Effector memory CD4-positive, alpha-beta T cell (primary cell): ENCODE measurements at regions not wholly inside any gene's neighbourhood (a gene's known extent, or its start where the extent isn't known, plus 50 kb on each side); places are given as distances from the start of the nearest gene placed in this dataset.
"Not testable (repeated sequence)": the region's sequence is repeated elsewhere in the genome, so short reads cannot be mapped to it uniquely, and the experiment has no call there.

Experiments used
- DNase-seq, 3 donors: peaks; one replicate each; pipeline ENCODE4 v3.0.0-alpha.2; 2020
- H3K27ac ChIP-seq: 2 replicates; pipeline ENCODE4 v1.7.0; 2013; ENCODE audit warnings: mild to moderate bottlenecking, low read length, moderate library complexity; ENCODE audit not compliant: insufficient read depth, poor library complexity, severe bottlenecking
- H3K27me3 ChIP-seq: replicated peaks from 2 replicates; pipeline ENCODE4 v1.7.0; 2013; ENCODE audit warnings: mild to moderate bottlenecking, low read length; ENCODE audit not compliant: insufficient read depth, control insufficient read depth, poor library complexity, severe bottlenecking
- H3K36me3 ChIP-seq: 2 replicates; pipeline ENCODE4 v1.7.0; 2013; ENCODE audit warnings: mild to moderate bottlenecking, low read length, moderate library complexity; ENCODE audit not compliant: control insufficient read depth, insufficient read depth
- H3K4me1 ChIP-seq: 2 replicates; pipeline ENCODE4 v1.7.0; 2013; ENCODE audit warnings: low read length, mild to moderate bottlenecking; ENCODE audit not compliant: control insufficient read depth, insufficient read depth, poor library complexity, severe bottlenecking
- H3K4me3 ChIP-seq: 2 replicates; pipeline ENCODE4 v1.7.0; 2013; ENCODE audit warnings: low read length, low read depth, mild to moderate bottlenecking; ENCODE audit not compliant: insufficient read depth, poor library complexity, severe bottlenecking
- H3K9me3 ChIP-seq: 2 replicates; pipeline ENCODE4 v1.7.0; 2013; ENCODE audit warnings: mild to moderate bottlenecking, low read length, moderate library complexity; ENCODE audit not compliant: control insufficient read depth

- H3K27ac ChIP-seq: no peak overlapping the region
- H3K4me1 ChIP-seq: no peaks in the 10 kb centered on the region
- no peaks in the 10 kb centered on the region for H3K27me3 ChIP-seq
- no peak for DNase-seq
- H3K9me3 ChIP-seq: no peaks in the 10 kb centered on the region
- H3K36me3 ChIP-seq: no peaks in the 10 kb centered on the region
- H3K4me3 ChIP-seq: no peak overlapping the region
These were observed 724.6 kb upstream of the NRP1 start for GRCh38 chr10:34058845-34059614.

- not testable (repeated sequence) for H3K4me1 ChIP-seq, H3K27ac ChIP-seq, H3K4me3 ChIP-seq, H3K27me3 ChIP-seq, H3K36me3 ChIP-seq, DNase-seq, H3K9me3 ChIP-seq
These were observed 721.0 kb upstream of the NRP1 start for GRCh38 chr10:34055410-34055985.

GRCh38 chr10:34049887-34050286 is 715.4 kb upstream of the NRP1 start:
- Histone ChIP-seq H3K27me3 (no peaks in the 10 kb centered on the region), H3K27ac (no peak overlapping the region), H3K36me3 (no peaks in the 10 kb centered on the region), H3K4me3 (no peak overlapping the region), H3K4me1 (no peaks in the 10 kb centered on the region), H3K9me3 (no peaks in the 10 kb centered on the region)
- DNase-seq: no peak

- Histone ChIP-seq H3K9me3 (no peaks in the 10 kb centered on the region), H3K27ac (no peak overlapping the region), H3K4me1 (no peaks in the 10 kb centered on the region), H3K4me3 (no peak overlapping the region), H3K27me3 (no peaks in the 10 kb centered on the region), H3K36me3 (no peaks in the 10 kb centered on the region)
- DNase-seq: no peak
These were observed 715.0 kb upstream of the NRP1 start for GRCh38 chr10:34049469-34049868.

- no peaks in the 10 kb centered on the region for H3K36me3 ChIP-seq
- H3K4me3 ChIP-seq: no peak overlapping the region
- no peak overlapping the region for H3K27ac ChIP-seq
- no peaks in the 10 kb centered on the region for H3K9me3 ChIP-seq
- H3K4me1 ChIP-seq: no peaks in the 10 kb centered on the region
- no peak for DNase-seq
- no peaks in the 10 kb centered on the region for H3K27me3 ChIP-seq
These were observed 712.9 kb upstream of the NRP1 start for GRCh38 chr10:34047389-34047788.

- Histone ChIP-seq H3K4me1 (no peaks in the 10 kb centered on the region), H3K9me3 (no peaks in the 10 kb centered on the region), H3K4me3 (no peak overlapping the region), H3K36me3 (no peaks in the 10 kb centered on the region), H3K27ac (no peak overlapping the region), H3K27me3 (no peaks in the 10 kb centered on the region)
- no peak for DNase-seq
These were observed 712.1 kb upstream of the NRP1 start for GRCh38 chr10:34046506-34047034.

- DNase-seq: no peak
- Histone ChIP-seq H3K27me3 (no peaks in the 10 kb centered on the region), H3K36me3 (no peaks in the 10 kb centered on the region), H3K4me1 (no peaks in the 10 kb centered on the region), H3K4me3 (no peak overlapping the region), H3K9me3 (no peaks in the 10 kb centered on the region), H3K27ac (no peak overlapping the region)
These were observed 711.2 kb upstream of the NRP1 start for GRCh38 chr10:34045571-34046190.

GRCh38 chr10:34041871-34042270 is 707.4 kb upstream of the NRP1 start:
- H3K9me3 ChIP-seq: no peaks in the 10 kb centered on the region
- no peak for DNase-seq
- H3K36me3 ChIP-seq: no peaks in the 10 kb centered on the region
- no peaks in the 10 kb centered on the region for H3K4me1 ChIP-seq
- H3K4me3 ChIP-seq: no peak overlapping the region
- H3K27ac ChIP-seq: no peak overlapping the region
- H3K27me3 ChIP-seq: no peaks in the 10 kb centered on the region

GRCh38 chr10:34037499-34037898 is 703.0 kb upstream of the NRP1 start:
- Histone ChIP-seq H3K4me3 (no peak overlapping the region), H3K27ac (no peak overlapping the region), H3K9me3 (no peaks in the 10 kb centered on the region), H3K27me3 (no peaks in the 10 kb centered on the region), H3K4me1 (no peaks in the 10 kb centered on the region), H3K36me3 (no peaks in the 10 kb centered on the region)
- DNase-seq: no peak

- not testable (repeated sequence) for H3K27ac ChIP-seq, H3K36me3 ChIP-seq, H3K4me3 ChIP-seq, H3K27me3 ChIP-seq, H3K4me1 ChIP-seq, H3K9me3 ChIP-seq, DNase-seq
These were observed 700.8 kb upstream of the NRP1 start for GRCh38 chr10:34035241-34035790.
